Breast epithelium (tissue), 3 donors: ENCODE measurements at regions not wholly inside any gene's neighbourhood (a gene's known extent, or its start where the extent isn't known, plus 50 kb on each side); places are given as distances from the start of the nearest gene placed in this dataset.

Experiments used
- CTCF ChIP-seq, 3 donors: fragments of 450-650 bp; IDR thresholded peaks; one replicate each; pipeline ENCODE4 v1.5.1; 2016 to 2017; ENCODE audit warnings: antibody characterized with exemption in 3 of 3, mild to moderate bottlenecking in 3 of 3, moderate library complexity in 3 of 3
- POLR2AphosphoS5 ChIP-seq, 3 donors: sonication (generic); formaldehyde crosslinking; IDR thresholded peaks; one replicate each; pipeline ENCODE4 v1.6.1; 2017; ENCODE audit warnings: antibody characterized with exemption in 3 of 3

- no peak for TF ChIP-seq CTCF (IDR thresholded peaks at IDR 0.05)
- TF ChIP-seq POLR2AphosphoS5 (IDR thresholded peaks at IDR 0.05), result no peak
Observed at GRCh38 chrX:97847885-97848679, 964.4 kb downstream of the RPA4 start.
